Neural cell (in vitro differentiated cells): ENCODE measurements at regions not wholly inside any gene's neighbourhood (a gene's known extent, or its start where the extent isn't known, plus 50 kb on each side); places are given as distances from the start of the nearest gene placed in this dataset.

ENCODE experiments used
- H2AFZ ChIP-seq: fragments of 200-600, 300-800 bp; sonication (generic), shearing (Covaris generic); 2 replicates; pipeline ENCODE4 v1.6.0; 2014; ENCODE audit warnings: low read depth, mild to moderate bottlenecking, antibody characterized with exemption, low read length, moderate library complexity
- H3F3A ChIP-seq: fragments of 200-600 bp; shearing (Covaris generic); 2 replicates; pipeline ENCODE4 v1.6.1; 2016; ENCODE audit warnings: mild to moderate bottlenecking, moderate library complexity, mixed read lengths, antibody characterized with exemption, low read length; ENCODE audit not compliant: insufficient read depth, poor library complexity, severe bottlenecking
- H3K27ac ChIP-seq: fragments of 200-600, 300-800 bp; sonication (generic), shearing (Covaris generic); 2 replicates; pipeline ENCODE4 v1.5.1; 2014; ENCODE audit warnings: mild to moderate bottlenecking, low read length, moderate library complexity
- H3K27me3 ChIP-seq: fragments of 300-800, 200-600 bp; sonication (generic), shearing (Covaris generic); 2 replicates; pipeline ENCODE4 v1.6.0; 2014; ENCODE audit warnings: mild to moderate bottlenecking, low read depth, low read length, moderate library complexity; ENCODE audit not compliant: insufficient read depth
- H3K36me3 ChIP-seq: fragments of 300-800, 200-600 bp; sonication (generic), shearing (Covaris generic); 2 replicates; pipeline ENCODE4 v1.5.1; 2014; ENCODE audit warnings: mild to moderate bottlenecking, antibody characterized with exemption, low read length, moderate library complexity; ENCODE audit not compliant: insufficient read depth
- H3K4me2 ChIP-seq: fragments of 300-800, 200-600 bp; sonication (generic), shearing (Covaris generic); 2 replicates; pipeline ENCODE4 v1.6.0; 2014; ENCODE audit warnings: mild to moderate bottlenecking, low read length
- H3K4me3 ChIP-seq: fragments of 300-800, 200-600 bp; sonication (generic), shearing (Covaris generic); 2 replicates; pipeline ENCODE4 v1.5.1; 2014; ENCODE audit warnings: mild to moderate bottlenecking, low read length, moderate library complexity
- H3K79me2 ChIP-seq: fragments of 200-600 bp; shearing (Covaris generic); replicated peaks from 2 replicates; pipeline ENCODE4 v1.6.0; 2014; ENCODE audit warnings: mild to moderate bottlenecking, low read length, moderate library complexity; ENCODE audit not compliant: insufficient read depth
- H3K9ac ChIP-seq: fragments of 300-800, 200-600 bp; sonication (generic), shearing (Covaris generic); 2 replicates; pipeline ENCODE4 v1.6.1; 2016; ENCODE audit warnings: mild to moderate bottlenecking, low read length, mixed read lengths
- H3K9me2 ChIP-seq: fragments of 200-600 bp; shearing (Covaris generic); 2 replicates; pipeline ENCODE4 v1.6.1; 2016; ENCODE audit warnings: mild to moderate bottlenecking, low read length, mixed read lengths; ENCODE audit not compliant: insufficient read depth
- H3K9me3 ChIP-seq: fragments of 200-600, 300-800 bp; sonication (generic), shearing (Covaris generic); 2 replicates; pipeline ENCODE4 v1.6.1; 2016; ENCODE audit warnings: mild to moderate bottlenecking, mixed run types, low read length, moderate library complexity, mixed read lengths
- H4K20me1 ChIP-seq: fragments of 200-600 bp; shearing (Covaris generic); 2 replicates; pipeline ENCODE4 v1.6.1; 2016; ENCODE audit warnings: mild to moderate bottlenecking, mixed run types; ENCODE audit not compliant: insufficient read depth
- EP300 ChIP-seq: fragments of 450-650 bp; conservative IDR thresholded peaks from 2 replicates; pipeline ENCODE4 v1.6.1; 2014; ENCODE audit warnings: antibody characterized with exemption, mild to moderate bottlenecking, moderate library complexity; ENCODE audit not compliant: poor library complexity, severe bottlenecking
- EZH2 ChIP-seq: fragments of 200-600, 300-800 bp; shearing (Covaris generic), sonication (generic); IDR thresholded peaks from 2 replicates; pipeline ENCODE4 v1.6.1; 2014; ENCODE audit warnings: antibody characterized with exemption, low read length, borderline replicate concordance, mild to moderate bottlenecking; ENCODE audit not compliant: insufficient read depth, poor library complexity, severe bottlenecking
- MXI1 ChIP-seq: fragments of 450-650 bp; conservative IDR thresholded peaks from 2 replicates; pipeline ENCODE4 v1.6.1; 2014; ENCODE audit warnings: antibody characterized with exemption, mild to moderate bottlenecking; ENCODE audit not compliant: poor library complexity, severe bottlenecking
- POLR2AphosphoS5 ChIP-seq: IDR thresholded peaks from 2 replicates; pipeline ENCODE4 v1.6.1; 2012
- RAD21 ChIP-seq: fragments of 450-650 bp; conservative IDR thresholded peaks from 2 replicates; pipeline ENCODE4 v1.6.1; 2014; ENCODE audit warnings: antibody characterized with exemption, mild to moderate bottlenecking, moderate library complexity
- SMC3 ChIP-seq: fragments of 450-650 bp; conservative IDR thresholded peaks from 2 replicates; pipeline ENCODE4 v1.6.1; 2014; ENCODE audit warnings: antibody characterized with exemption, mild to moderate bottlenecking, moderate library complexity; ENCODE audit not compliant: poor library complexity
- TAF1 ChIP-seq: IDR thresholded peaks from 2 replicates; pipeline ENCODE4 v1.6.1; 2012; ENCODE audit warnings: low read depth
- TF ChIP-seq, protein P1 (sequence below): IDR thresholded peaks from 2 replicates; pipeline ENCODE4 v1.6.1; 2012; ENCODE audit warnings: borderline replicate concordance
- TF ChIP-seq, protein P2 (sequence below): fragments of 450-650 bp; IDR thresholded peaks from 2 replicates; pipeline ENCODE4 v1.5.1; 2014; ENCODE audit warnings: antibody characterized with exemption, mild to moderate bottlenecking, moderate library complexity; ENCODE audit not compliant: poor library complexity, severe bottlenecking

DNA sequence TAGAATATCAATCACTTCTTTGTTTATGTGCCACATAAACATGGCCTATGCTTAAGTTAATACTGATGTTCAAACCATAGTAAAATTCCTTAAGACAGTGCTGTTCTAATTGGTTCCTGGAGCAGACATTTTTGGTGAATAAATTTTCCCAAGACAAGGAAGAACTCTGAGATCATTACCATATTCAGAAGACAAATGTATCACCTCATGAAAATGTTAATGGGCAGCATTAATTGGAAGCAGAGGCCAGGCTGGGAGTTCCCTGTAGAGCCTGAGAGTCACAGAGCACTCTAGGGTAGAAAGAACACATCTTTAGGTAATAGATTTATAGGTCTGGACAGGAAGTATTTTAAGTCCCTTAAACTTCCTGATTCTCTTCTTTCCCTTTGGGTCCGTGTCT is 240.2 kb downstream of the MAN2A1 start:
- H2AFZ ChIP-seq = no peak overlapping the region
- no peak overlapping the region for H3K4me3 ChIP-seq
- no peaks in the 10 kb centered on the region for H3K79me2 ChIP-seq
- H3K9me2 ChIP-seq = no peaks in the 10 kb centered on the region
- no peaks in the 10 kb centered on the region for H3K27me3 ChIP-seq
- H3K27ac ChIP-seq = no peak overlapping the region
- H3F3A ChIP-seq = no peaks in the 10 kb centered on the region
- H4K20me1 ChIP-seq = no peaks in the 10 kb centered on the region
- TF ChIP-seq TAF1 (no peak), SMC3 (no peak), POLR2AphosphoS5 (no peak), RAD21 (no peak), EZH2 (no peak), EP300 (no peak), MXI1 (no peak)
- TF ChIP-seq, protein P1, sequence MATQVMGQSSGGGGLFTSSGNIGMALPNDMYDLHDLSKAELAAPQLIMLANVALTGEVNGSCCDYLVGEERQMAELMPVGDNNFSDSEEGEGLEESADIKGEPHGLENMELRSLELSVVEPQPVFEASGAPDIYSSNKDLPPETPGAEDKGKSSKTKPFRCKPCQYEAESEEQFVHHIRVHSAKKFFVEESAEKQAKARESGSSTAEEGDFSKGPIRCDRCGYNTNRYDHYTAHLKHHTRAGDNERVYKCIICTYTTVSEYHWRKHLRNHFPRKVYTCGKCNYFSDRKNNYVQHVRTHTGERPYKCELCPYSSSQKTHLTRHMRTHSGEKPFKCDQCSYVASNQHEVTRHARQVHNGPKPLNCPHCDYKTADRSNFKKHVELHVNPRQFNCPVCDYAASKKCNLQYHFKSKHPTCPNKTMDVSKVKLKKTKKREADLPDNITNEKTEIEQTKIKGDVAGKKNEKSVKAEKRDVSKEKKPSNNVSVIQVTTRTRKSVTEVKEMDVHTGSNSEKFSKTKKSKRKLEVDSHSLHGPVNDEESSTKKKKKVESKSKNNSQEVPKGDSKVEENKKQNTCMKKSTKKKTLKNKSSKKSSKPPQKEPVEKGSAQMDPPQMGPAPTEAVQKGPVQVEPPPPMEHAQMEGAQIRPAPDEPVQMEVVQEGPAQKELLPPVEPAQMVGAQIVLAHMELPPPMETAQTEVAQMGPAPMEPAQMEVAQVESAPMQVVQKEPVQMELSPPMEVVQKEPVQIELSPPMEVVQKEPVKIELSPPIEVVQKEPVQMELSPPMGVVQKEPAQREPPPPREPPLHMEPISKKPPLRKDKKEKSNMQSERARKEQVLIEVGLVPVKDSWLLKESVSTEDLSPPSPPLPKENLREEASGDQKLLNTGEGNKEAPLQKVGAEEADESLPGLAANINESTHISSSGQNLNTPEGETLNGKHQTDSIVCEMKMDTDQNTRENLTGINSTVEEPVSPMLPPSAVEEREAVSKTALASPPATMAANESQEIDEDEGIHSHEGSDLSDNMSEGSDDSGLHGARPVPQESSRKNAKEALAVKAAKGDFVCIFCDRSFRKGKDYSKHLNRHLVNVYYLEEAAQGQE = no peak
- TF ChIP-seq, protein P2, sequence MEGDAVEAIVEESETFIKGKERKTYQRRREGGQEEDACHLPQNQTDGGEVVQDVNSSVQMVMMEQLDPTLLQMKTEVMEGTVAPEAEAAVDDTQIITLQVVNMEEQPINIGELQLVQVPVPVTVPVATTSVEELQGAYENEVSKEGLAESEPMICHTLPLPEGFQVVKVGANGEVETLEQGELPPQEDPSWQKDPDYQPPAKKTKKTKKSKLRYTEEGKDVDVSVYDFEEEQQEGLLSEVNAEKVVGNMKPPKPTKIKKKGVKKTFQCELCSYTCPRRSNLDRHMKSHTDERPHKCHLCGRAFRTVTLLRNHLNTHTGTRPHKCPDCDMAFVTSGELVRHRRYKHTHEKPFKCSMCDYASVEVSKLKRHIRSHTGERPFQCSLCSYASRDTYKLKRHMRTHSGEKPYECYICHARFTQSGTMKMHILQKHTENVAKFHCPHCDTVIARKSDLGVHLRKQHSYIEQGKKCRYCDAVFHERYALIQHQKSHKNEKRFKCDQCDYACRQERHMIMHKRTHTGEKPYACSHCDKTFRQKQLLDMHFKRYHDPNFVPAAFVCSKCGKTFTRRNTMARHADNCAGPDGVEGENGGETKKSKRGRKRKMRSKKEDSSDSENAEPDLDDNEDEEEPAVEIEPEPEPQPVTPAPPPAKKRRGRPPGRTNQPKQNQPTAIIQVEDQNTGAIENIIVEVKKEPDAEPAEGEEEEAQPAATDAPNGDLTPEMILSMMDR = no peak
- no peaks in the 10 kb centered on the region for H3K9me3 ChIP-seq
- no peak overlapping the region for H3K9ac ChIP-seq
- no peak overlapping the region for H3K4me2 ChIP-seq
- H3K36me3 ChIP-seq = no peaks in the 10 kb centered on the region

DNA sequence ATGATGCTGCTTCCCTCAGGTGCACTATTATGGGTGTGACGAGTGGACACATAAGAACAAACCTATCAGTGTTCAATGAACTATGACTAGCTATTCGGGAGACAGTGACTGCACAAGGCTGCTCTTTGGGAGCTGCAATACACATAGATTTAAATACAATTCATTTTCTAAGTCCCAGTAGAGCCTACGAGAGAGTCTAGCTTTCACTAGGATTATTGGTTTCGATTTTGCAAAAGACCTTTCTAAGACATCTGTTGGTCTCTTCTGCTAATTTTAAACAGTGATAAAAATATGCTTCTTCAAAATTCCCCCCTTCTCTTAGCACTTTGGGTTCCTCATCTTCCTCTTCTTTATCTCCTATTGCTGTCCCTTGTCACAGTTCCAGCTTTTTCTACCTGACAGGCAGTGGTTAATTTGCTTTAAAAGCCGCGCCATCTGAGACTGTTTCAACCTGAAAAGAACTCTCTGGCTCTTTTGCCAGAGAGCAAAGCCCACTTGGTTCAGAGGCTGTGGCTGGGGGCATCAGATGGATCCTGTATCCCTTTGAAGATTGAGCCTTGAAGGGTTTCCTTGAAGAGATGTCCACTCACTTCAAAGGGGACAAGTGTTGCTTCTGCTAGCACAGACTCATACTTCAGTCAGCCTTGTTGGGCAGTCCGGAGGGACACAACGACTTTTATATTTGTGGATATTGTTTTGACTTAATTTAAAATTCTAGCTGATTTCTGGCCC is 241.5 kb downstream of the MAN2A1 start:
- Histone ChIP-seq H3K4me3 (no peak overlapping the region), H4K20me1 (no peaks in the 10 kb centered on the region), H2AFZ (no peak overlapping the region), H3K36me3 (no peaks in the 10 kb centered on the region), H3K79me2 (no peaks in the 10 kb centered on the region), H3K9me3 (no peaks in the 10 kb centered on the region), H3K4me2 (no peak overlapping the region), H3F3A (no peaks in the 10 kb centered on the region), H3K27me3 (no peaks in the 10 kb centered on the region), H3K9me2 (no peaks in the 10 kb centered on the region), H3K9ac (no peak overlapping the region), H3K27ac (no peak overlapping the region)
- TF ChIP-seq EZH2 = no peak
- TF ChIP-seq RAD21 = no peak
- TF ChIP-seq EP300 = no peak
- no peak for TF ChIP-seq SMC3
- TF ChIP-seq TAF1 = no peak
- TF ChIP-seq, protein P2 = no peak
- TF ChIP-seq POLR2AphosphoS5 = no peak
- TF ChIP-seq, protein P1 = no peak
- no peak for TF ChIP-seq MXI1
